AG08396 (cell line): ENCODE measurements at regions not wholly inside any gene's neighbourhood (a gene's known extent, or its start where the extent isn't known, plus 50 kb on each side); places are given as distances from the start of the nearest gene placed in this dataset.
"Not testable (repeated sequence)": the region's sequence is repeated elsewhere in the genome, so short reads cannot be mapped to it uniquely, and the experiment has no call there.

Source experiments
- DNase-seq: peaks from one replicate; pipeline ENCODE4 v3.0.0; 2012; ENCODE audit warnings: low spot score, mixed read lengths

GRCh38 chr15:81865850-81866537 lies 179.8 kb downstream of the MEX3B start:
- DNase-seq, result no peak

DNA sequence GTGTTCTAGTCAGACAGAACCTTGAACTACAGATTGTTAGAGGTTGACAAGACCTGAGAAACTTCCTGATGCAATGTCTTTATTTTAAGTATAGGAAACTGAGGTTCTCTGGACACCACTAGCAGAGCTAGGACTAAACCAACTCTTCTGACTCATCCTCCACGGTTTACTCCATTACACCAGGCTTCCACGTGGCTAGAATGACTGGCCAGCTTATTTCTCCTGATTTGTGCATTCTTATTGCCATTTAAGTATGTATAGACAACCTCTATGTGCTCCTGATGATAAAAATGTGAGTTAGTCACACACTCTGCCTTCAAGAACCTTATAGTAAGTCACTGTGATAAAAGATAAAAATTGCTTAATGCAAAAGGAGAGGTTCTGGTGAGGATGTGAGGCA lies 182.7 kb downstream of the MEX3B start:
- peak; percentile 43 for DNase-seq

DNA sequence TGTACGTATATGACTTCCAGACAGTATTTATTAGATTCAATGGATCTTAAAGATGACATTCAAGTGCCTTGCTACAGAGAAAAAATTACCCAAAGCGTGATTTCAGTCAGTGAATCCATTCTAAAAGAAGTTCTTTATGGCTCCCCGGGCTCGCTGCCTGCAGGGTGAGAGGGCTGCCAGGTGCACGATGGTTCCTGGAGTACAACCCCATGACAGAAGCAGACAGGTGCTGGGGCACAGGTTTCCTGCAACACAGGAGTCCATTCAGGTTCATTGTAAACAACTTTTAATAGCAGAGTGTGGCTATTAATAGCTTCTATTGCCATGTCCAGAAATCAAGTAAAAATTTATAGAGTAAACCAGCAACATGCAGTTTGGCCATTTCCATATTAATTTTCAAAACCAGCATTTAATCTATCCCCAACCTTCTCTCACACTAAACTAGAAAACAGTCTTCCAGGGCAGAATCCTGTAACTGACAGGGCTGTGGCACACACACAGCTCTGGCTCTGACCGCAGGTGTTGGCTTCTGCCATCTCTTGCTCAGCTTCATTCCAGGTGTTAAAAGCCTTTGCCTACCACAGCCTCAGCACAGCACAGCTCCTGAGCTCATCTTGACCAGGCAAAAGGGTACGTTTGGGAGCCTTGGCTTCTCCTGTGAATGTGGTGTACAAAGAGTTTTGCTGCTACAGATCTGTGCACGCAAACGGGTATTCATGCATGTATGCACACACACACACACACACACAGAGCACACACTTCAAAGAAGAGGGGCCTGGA lies 185.9 kb downstream of the MEX3B start:
- DNase-seq, result no peak

DNA sequence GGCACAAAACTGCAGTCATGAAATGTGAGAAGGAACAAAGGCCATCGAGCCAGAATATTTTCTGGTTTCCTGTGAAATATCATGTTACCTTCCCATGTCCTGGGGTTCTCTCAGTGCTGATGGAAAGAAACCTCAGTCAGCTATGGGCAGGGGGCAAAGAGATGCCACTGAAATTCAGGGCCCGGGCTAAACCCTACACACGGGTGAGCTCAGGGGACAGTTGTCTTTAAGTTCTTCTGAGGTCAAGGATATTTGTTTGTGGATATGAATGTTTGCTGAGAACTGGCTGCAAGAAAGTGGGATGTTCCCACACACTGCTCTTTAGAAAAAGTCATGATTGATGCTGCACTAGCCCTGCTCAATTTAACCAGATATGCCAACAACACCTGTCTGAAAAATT lies 187.2 kb downstream of the MEX3B start:
- no peak for DNase-seq

DNA sequence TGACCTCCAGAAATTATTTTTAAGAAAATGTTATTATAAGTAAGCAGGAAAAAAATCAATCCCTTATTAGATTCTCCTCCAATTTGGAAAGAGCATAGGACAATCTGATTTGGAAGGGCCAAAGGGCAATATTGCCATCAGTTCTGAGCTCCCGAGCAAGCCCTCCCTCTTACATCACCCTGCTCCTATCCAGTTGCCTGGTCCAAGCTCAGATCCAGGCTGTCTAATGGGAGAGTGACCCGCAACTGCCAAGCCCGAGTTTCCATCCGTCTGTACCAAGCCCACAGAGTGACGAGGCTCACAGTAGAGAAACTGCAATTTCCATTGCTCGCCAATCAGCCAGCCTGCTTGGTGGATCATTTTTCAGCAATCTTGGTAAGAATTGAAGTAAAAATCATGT lies 187.7 kb downstream of the MEX3B start:
- DNase-seq, result no peak

DNA sequence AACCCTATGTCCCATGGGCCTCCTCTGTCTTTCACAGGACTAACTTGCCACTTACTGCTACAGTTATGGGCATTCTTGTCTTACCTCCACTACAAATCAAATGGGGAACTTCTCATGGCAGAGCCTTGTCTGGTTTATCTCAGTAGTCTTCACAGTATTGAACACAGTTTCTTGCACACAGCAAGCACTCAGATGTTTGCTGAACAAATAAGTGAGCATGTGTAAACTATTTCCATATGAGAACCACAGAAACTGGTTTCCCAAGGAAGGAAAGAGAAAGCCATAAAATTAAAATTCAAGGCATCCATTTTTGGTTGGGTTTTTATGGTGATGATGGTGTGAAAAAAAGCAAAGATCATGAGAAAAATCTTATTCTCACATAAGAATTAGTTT lies 189.2 kb downstream of the MEX3B start:
- no peak for DNase-seq

- DNase-seq, result no peak
These were observed 189.7 kb downstream of the MEX3B start for GRCh38 chr15:81856001-81856633.

DNA sequence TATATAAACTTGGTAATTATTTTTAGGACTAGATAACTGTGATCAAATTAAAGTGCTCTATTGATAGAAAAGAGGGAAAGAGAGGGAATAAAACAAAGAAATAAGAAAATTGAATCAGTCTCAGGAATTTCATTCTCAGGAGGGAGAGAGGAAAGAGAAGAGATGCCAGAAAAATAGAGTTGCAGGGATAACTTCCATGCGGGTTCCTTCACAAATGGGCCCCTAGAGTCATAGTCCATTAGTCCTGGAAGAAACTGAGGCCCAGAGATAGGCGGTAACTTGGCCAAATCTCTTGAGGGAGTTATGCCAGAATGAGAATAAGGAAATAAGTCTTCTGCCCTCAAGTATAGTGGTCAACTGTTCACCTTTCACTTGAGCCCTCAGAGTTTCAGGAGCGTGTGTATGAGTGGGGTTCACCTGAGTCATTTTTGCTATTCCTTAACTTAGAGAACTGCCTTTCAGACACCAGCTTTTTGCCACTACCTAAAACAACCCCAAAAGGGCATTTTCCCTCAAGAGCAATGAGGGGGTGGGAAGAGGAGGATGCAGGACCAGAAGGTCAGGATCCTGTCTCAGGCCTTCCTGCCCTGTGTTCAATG lies 192.6 kb downstream of the MEX3B start:
- DNase-seq, result no peak

- DNase-seq, result no peak
These were observed 193.2 kb downstream of the MEX3B start for GRCh38 chr15:81852411-81853149.

DNA sequence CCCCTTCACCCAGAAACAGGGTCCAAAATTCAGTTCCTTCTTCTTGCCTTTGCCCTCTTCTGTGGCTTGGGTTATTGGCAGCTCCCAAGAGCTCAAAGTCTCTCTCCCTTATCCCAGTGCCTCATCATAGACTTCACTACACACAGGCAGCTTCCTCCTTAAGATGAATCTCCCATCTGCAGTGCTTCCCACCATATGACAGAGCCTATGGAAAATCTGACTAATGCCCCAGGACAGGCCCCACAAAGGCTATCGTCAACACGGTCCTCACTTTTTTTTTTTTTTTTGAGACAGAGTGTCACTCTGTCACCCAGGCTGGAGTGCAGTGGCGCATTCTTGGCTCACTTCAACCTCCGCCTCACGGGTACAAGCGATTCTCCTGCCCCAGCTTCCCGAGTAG lies 194.1 kb downstream of the MEX3B start:
- no peak for DNase-seq

GRCh38 chr15:81851325-81851724 lies 194.5 kb downstream of the MEX3B start:
- DNase-seq, result no peak

GRCh38 chr15:81849289-81849688 lies 196.5 kb downstream of the MEX3B start:
- no peak for DNase-seq

DNA sequence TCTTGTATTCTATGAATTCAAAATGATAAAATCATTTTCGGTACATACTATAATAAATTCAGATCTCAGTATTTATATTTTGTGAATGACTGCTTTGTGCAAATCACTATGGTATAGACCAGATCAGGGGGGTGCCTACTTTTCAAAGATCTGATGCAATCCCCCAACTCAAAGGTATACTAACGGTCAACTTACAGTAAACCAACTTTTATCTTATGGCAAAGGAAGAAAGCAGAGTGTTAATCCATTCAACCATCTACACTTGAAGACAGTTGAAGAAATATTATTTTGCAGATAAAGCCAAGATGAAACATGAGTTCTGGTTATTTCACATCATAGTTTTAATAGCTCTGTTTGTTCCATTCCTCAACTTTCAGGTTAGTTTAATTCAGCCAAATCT lies 197.1 kb downstream of the MEX3B start:
- no peak for DNase-seq

DNA sequence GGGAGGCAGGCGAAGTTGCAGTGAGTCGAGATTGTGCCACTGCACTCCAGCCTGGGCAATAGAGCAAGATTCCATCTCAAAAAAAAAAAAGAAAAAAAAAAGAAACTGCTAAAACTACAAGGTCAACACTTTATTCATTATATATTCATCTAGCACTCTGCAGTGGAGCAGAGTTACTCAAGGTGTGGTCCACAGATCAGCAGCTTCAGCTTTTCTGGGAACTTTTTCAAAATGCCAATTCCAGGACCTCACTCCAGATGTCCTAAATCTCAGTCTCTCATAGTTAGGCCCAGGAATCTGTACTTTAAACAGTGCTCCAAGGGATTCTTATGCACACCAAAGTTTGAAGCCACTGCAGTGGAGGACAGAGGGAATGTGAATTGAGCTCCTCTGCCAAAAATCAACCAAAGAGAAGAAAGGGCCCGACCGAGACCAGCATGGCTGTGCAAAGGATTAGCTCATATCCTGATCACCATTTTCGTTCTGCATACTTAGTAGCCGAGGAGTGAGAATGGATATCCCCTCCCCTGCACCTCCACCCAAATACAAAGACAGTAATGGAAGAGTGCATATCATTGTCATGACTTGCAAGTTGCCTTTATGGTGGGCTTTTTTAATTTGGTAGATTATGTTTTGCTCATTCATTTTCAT lies 201.9 kb downstream of the MEX3B start:
- no peak for DNase-seq

DNA sequence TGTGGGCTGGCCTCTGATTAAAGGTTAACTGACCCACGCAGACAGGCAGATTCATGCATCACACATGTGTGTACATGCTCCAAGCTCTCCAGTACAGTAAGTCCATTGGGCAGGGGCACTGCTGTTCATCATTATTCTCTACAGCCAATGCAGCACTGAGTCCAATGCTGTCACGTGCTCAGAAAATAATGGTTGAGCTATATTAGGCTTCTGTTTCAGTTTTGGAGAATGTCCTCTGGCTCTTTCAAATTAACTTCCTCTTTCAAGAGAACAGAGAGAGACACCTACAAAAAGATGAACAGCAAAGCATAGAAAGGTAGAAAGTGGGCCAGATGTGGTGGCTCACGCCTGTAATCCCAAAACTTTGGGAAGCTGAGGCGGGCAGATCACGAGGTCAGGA lies 202.6 kb downstream of the MEX3B start:
- no peak for DNase-seq

DNA sequence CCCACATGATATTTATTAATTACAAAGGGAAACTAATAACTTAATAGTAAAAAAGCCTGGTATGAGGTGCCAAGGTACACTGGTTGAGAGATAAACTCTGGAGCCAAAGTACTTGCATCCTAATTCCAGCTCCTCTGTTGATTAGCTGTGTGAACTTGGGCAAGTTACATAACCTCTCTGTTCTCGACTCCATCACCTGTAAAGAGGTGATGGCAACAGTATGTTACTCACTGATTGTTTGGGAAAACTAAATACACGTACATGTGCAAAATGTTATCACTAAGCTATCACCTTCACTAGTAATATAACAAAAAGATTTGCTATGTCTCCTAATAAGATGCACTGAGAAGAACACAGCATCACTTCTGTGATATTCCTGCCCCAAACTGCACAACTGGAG lies 206.4 kb downstream of the MEX3B start:
- DNase-seq, result no peak

DNA sequence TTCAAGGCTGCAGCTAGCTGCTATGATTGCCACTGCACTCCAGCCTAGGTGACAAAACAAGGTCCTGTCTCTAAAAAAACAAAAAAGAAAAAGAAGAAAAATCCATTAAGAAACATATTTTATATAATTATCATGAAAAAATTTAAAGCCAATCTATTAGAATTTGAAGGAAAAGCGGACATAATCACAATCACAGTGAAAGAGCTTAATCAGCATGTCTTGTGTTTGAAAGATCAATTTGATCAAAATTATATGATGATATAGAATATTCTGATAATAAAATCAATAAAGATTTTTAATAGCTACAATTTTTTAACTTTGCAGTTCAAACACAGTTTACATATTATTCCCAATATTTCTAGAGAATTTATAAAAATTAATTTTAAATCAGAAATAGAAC lies 210.1 kb downstream of the MEX3B start:
- DNase-seq, result no peak

DNA sequence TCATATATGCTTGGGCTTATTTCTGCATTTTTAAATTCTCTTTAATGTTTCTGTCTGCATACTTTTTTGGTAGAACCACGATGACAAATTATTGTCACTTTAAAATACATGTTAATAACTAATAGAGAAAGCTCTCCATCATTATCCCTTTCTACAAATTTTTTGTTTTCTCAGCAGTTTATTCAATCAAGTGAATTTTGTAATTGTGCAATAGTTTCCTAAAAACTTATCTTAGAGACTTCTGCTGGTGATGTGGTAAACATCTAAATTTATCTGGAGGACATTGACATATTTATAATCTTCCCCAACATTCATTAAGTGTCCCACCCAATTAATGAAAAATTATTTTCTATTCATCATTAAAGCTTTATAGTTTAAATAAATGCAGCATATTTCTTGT lies 215.3 kb downstream of the MEX3B start:
- DNase-seq, result no peak

GRCh38 chr15:81829918-81830317 lies 215.9 kb downstream of the MEX3B start:
- no peak for DNase-seq

DNA sequence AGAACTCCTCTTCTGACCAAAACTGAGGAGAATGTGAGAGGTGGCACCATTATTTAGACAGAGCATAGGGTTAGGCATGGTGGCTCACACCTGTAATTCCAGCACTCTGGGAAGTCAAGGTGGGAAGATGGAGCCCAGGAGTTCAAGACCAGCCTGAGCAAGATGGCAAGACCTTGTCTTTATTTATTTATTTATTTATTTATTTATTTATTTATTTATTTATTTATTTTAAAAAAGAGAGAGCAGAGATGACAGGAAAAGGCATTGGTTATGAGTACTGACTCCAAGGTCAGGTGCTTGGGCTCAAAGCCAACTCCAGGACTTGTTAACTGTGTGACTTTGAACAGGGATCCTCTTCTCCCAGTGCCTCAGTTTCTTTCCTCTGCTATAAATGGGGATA lies 217.7 kb downstream of the MEX3B start:
- DNase-seq, result no peak

- no peak for DNase-seq
These were observed 220.7 kb downstream of the MEX3B start for GRCh38 chr15:81825136-81825535.

DNA sequence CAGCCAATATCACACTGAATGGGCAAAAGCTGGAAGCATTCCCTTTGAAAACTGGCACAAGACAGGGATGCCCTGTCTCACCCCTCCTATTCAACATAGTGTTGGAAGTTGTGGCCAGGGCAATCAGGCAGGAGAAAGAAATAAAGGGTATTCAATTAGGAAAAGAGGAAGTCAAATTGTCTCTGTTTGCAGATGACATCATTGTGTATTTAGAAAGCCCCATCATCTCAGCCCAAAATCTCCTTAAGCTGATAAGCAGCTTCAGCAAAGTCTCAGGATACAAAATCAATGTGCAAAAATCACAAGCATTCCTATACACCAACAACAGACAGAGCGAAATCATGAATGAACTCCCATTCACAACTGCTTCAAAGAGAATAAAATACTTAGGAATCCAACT lies 223.2 kb downstream of the MEX3B start:
- DNase-seq, result not testable (repeated sequence)
